ENCODE measurements at regions not wholly inside any gene's neighbourhood (a gene's known extent, or its start where the extent isn't known, plus 50 kb on each side); places are given as distances from the start of the nearest gene placed in this dataset.

DNA sequence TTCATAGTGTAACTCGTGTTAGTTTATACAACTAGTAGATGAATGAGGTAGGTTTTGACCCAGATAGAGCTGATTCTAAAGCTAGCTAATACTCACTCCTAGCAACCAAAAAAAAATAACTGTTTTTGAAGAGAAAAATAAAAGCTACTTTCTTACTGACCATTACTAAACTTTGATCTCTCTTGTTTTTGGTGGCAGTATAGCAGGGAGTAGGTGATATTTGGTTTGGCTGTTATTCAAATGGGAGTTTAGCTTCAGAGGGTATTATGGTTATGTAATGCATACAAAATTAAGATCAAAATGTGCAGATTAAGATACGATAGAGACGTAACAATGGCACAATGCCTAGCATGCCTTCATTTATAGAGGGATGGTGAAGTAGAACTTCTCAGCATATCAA lies 1104.5 kb downstream of the PCDH19 start:
- Histone ChIP-seq H2AFZ (ENCODE audit: low read length) (no peak overlapping the region), H3K27me3 (ENCODE audit: low read length) (no peaks in the 10 kb centered on the region), H3K9ac (ENCODE audit: low read length) (no peak overlapping the region), H3K27ac (ENCODE audit: low read length) (no peak overlapping the region), H3F3A (ENCODE audit: low read length, unreplicated experiment) (no peaks in the 10 kb centered on the region), H3K36me3 (ENCODE audit: low read depth, low read length) (no peaks in the 10 kb centered on the region), H3K4me3 (ENCODE audit: low read length) (no peak overlapping the region), H3K4me1 (ENCODE audit: insufficient read depth, low read length) (no peaks in the 10 kb centered on the region), H3K79me2 (ENCODE audit: low read length) (no peaks in the 10 kb centered on the region), H3K9me2 (replicated peaks; ENCODE audit: low read length) (no peaks in the 10 kb centered on the region), H4K20me1 (ENCODE audit: low read length) (no peaks in the 10 kb centered on the region), H3K4me2 (ENCODE audit: low read length) (no peak overlapping the region), H3K9me3 (ENCODE audit: low read length) (no peaks in the 10 kb centered on the region)
- no peak for ATAC-seq
- no peak for TF ChIP-seq CTCF (conservative IDR thresholded peaks at IDR 0.05; ENCODE audit: low read depth, low read length)
- no peak for TF ChIP-seq EZH2 (IDR thresholded peaks at IDR 0.05; ENCODE audit: low read length, unreplicated experiment)
- no peak for TF ChIP-seq EZH2phosphoT487 (IDR thresholded peaks at IDR 0.05; ENCODE audit: borderline replicate concordance, low read length)
- DNase-seq: no peak
- ChIA-PET CTCF (no interaction called here), POLR2A (ENCODE audit: unreplicated experiment) (no interaction called here)
- intact Hi-C loops (cut with micrococcal nuclease): no loop called here
- BruUV-seq (replicated peaks): no TSS peak

GRCh38 chrX:99301990-99302389 lies 1108.1 kb downstream of the PCDH19 start:
- ChIA-PET POLR2A (ENCODE audit: unreplicated experiment) (no interaction called here), CTCF (no interaction called here)
- H3K9me3 ChIP-seq (ENCODE audit: low read length): no peaks in the 10 kb centered on the region
- intact Hi-C loops (cut with micrococcal nuclease): loop anchor here (5.0 kb wide), 1 partner anchor 1110 kb away; the partner anchor contains the start of gene PCDH19
- H3F3A ChIP-seq (ENCODE audit: low read length, unreplicated experiment): no peaks in the 10 kb centered on the region
- no peak overlapping the region for H3K27ac ChIP-seq (ENCODE audit: low read length)
- H2AFZ ChIP-seq (ENCODE audit: low read length): no peak overlapping the region
- no peak for ATAC-seq
- no peak overlapping the region for H3K4me2 ChIP-seq (ENCODE audit: low read length)
- H3K27me3 ChIP-seq (ENCODE audit: low read length): no peaks in the 10 kb centered on the region
- peak; percentile 53 for TF ChIP-seq CTCF (conservative IDR thresholded peaks at IDR 0.05; ENCODE audit: low read depth, low read length)
- TF ChIP-seq EZH2phosphoT487 (IDR thresholded peaks at IDR 0.05; ENCODE audit: borderline replicate concordance, low read length): no peak
- H4K20me1 ChIP-seq (ENCODE audit: low read length): no peaks in the 10 kb centered on the region
- DNase-seq: peak; percentile 18
- no peak overlapping the region for H3K9ac ChIP-seq (ENCODE audit: low read length)
- BruUV-seq (replicated peaks): no TSS peak
- no peaks in the 10 kb centered on the region for H3K79me2 ChIP-seq (ENCODE audit: low read length)
- H3K4me3 ChIP-seq (ENCODE audit: low read length): no peak overlapping the region
- H3K4me1 ChIP-seq (ENCODE audit: insufficient read depth, low read length): no peaks in the 10 kb centered on the region
- H3K9me2 ChIP-seq (replicated peaks; ENCODE audit: low read length): no peaks in the 10 kb centered on the region
- no peaks in the 10 kb centered on the region for H3K36me3 ChIP-seq (ENCODE audit: low read depth, low read length)

- intact Hi-C loops (cut with micrococcal nuclease): no loop called here
- BruUV-seq (replicated peaks): no TSS peak
These were observed 1138.4 kb downstream of the PCDH19 start for GRCh38 chrX:99271641-99272040.

More at GRCh38 chrX:99271641-99272040, 1138.4 kb downstream of the PCDH19 start:
- Histone ChIP-seq H3K9me2 (replicated peaks; ENCODE audit: low read length) (no peaks in the 10 kb centered on the region), H2AFZ (ENCODE audit: low read length) (no peak overlapping the region), H3F3A (ENCODE audit: low read length, unreplicated experiment) (no peaks in the 10 kb centered on the region), H3K4me1 (ENCODE audit: insufficient read depth, low read length) (no peaks in the 10 kb centered on the region), H3K79me2 (ENCODE audit: low read length) (no peaks in the 10 kb centered on the region), H3K9me3 (ENCODE audit: low read length) (no peaks in the 10 kb centered on the region), H3K36me3 (ENCODE audit: low read depth, low read length) (no peaks in the 10 kb centered on the region), H3K27me3 (ENCODE audit: low read length) (no peaks in the 10 kb centered on the region), H3K4me3 (ENCODE audit: low read length) (no peak overlapping the region), H4K20me1 (ENCODE audit: low read length) (no peaks in the 10 kb centered on the region), H3K4me2 (ENCODE audit: low read length) (no peak overlapping the region), H3K27ac (ENCODE audit: low read length) (no peak overlapping the region), H3K9ac (ENCODE audit: low read length) (no peak overlapping the region)
- ATAC-seq (no peak), DNase-seq (no peak)
- no peak for TF ChIP-seq EZH2 (IDR thresholded peaks at IDR 0.05; ENCODE audit: low read length, unreplicated experiment)
- TF ChIP-seq EZH2phosphoT487 (IDR thresholded peaks at IDR 0.05; ENCODE audit: borderline replicate concordance, low read length): no peak
- TF ChIP-seq CTCF (conservative IDR thresholded peaks at IDR 0.05; ENCODE audit: low read depth, low read length): no peak
- ChIA-PET POLR2A (ENCODE audit: unreplicated experiment) (no interaction called here), CTCF (no interaction called here)
